NB4 (cell line): ENCODE measurements at regions not wholly inside any gene's neighbourhood (a gene's known extent, or its start where the extent isn't known, plus 50 kb on each side); places are given as distances from the start of the nearest gene placed in this dataset.
"Not testable (repeated sequence)": the region's sequence is repeated elsewhere in the genome, so short reads cannot be mapped to it uniquely, and the experiment has no call there.

Experiments
- DNase-seq: peaks from one replicate; pipeline ENCODE4 v3.0.0; 2010; ENCODE audit warnings: low read depth
- H3K4me3 ChIP-seq: one replicate; pipeline ENCODE4 v1.5.1; 2011; ENCODE audit warnings: mild to moderate bottlenecking, low read depth, low read length, moderate library complexity
- CTCF ChIP-seq: IDR thresholded peaks from one replicate; pipeline ENCODE4 v1.5.1; 2012; ENCODE audit warnings: low read depth, low read length
- MAX ChIP-seq: IDR thresholded peaks from 2 replicates; pipeline ENCODE4 v1.6.1; 2011; ENCODE audit warnings: low read depth, low read length
- MYC ChIP-seq: IDR thresholded peaks from 2 replicates; pipeline ENCODE4 v1.6.1; 2011; ENCODE audit warnings: low read depth, low read length
- POLR2A ChIP-seq: IDR thresholded peaks from 2 replicates; pipeline ENCODE4 v1.6.1; 2011; ENCODE audit warnings: mild to moderate bottlenecking; ENCODE audit not compliant: insufficient read length; ENCODE audit errors: extremely low read depth

GRCh38 chr3:75325716-75326115, 338.4 kb upstream of the FRG2C start:
- TF ChIP-seq MYC (no peak), MAX (no peak), POLR2A (no peak), CTCF (no peak)
- no peak for DNase-seq
- H3K4me3 ChIP-seq: no peak overlapping the region

- no peak overlapping the region for H3K4me3 ChIP-seq
- TF ChIP-seq MYC: no peak
- no peak for TF ChIP-seq POLR2A
- no peak for TF ChIP-seq MAX
- TF ChIP-seq CTCF: no peak
- no peak for DNase-seq
Observed at GRCh38 chr3:75327453-75327852, 336.7 kb upstream of the FRG2C start.

- no peak overlapping the region for H3K4me3 ChIP-seq
- no peak for DNase-seq
Observed at GRCh38 chr3:75329476-75330097, 334.5 kb upstream of the FRG2C start.

GRCh38 chr3:75330446-75330845, 333.7 kb upstream of the FRG2C start:
- DNase-seq, H3K4me3 ChIP-seq: not testable (repeated sequence)

More at GRCh38 chr3:75329476-75330097, 334.5 kb upstream of the FRG2C start:
- TF ChIP-seq POLR2A (no peak), MYC (no peak), MAX (no peak), CTCF (no peak)

- not testable (repeated sequence) for DNase-seq, H3K4me3 ChIP-seq
Observed at GRCh38 chr3:75332090-75332489, 332.0 kb upstream of the FRG2C start.

- DNase-seq: no peak
- TF ChIP-seq MAX (no peak), POLR2A (no peak), MYC (no peak), CTCF (no peak)
Observed at GRCh38 chr3:75332794-75333193, 331.3 kb upstream of the FRG2C start.

GRCh38 chr3:75334299-75334698, 329.8 kb upstream of the FRG2C start:
- DNase-seq: no peak
- no peak for TF ChIP-seq POLR2A
- no peak for TF ChIP-seq MAX
- TF ChIP-seq CTCF: no peak
- no peak for TF ChIP-seq MYC
- H3K4me3 ChIP-seq: no peak overlapping the region

More at GRCh38 chr3:75332794-75333193, 331.3 kb upstream of the FRG2C start:
- H3K4me3 ChIP-seq: no peak overlapping the region
